Esophagus muscularis mucosa (tissue), 4 donors: ENCODE measurements at regions not wholly inside any gene's neighbourhood (a gene's known extent, or its start where the extent isn't known, plus 50 kb on each side); places are given as distances from the start of the nearest gene placed in this dataset.
A peak's percentile ranks its signal among the peaks of the same experiment; 100 is the strongest.

ENCODE experiments used
- DNase-seq: peaks from one replicate; pipeline ENCODE4 v3.0.0-alpha.2; 2017; ENCODE audit errors: extremely low spot score
- H3K27ac ChIP-seq, 4 donors: fragments of 200-600 bp; sonication (generic); replicated peaks in 1 of 4; 1 replicate in 3 of 4; 2 replicates in 1 of 4; pipeline ENCODE4 v1.5.1; 2016 to 2019; ENCODE audit warnings: mild to moderate bottlenecking in 1 of 4
- H3K27me3 ChIP-seq, 4 donors: fragments of 200-600 bp; sonication (generic); one replicate each; pipeline versions ENCODE4 v1.5.1 to v1.6.0; 2016 to 2019
- H3K36me3 ChIP-seq, 4 donors: fragments of 200-600 bp; sonication (generic); one replicate each; pipeline ENCODE4 v1.5.1; 2016 to 2019
- H3K4me1 ChIP-seq, 4 donors: fragments of 200-600 bp; sonication (generic); one replicate each; pipeline ENCODE4 v1.5.1; 2016 to 2019
- H3K4me3 ChIP-seq, 4 donors: fragments of 200-600 bp; sonication (generic); 1 replicate in 2 of 4; 2 replicates in 2 of 4; pipeline ENCODE4 v1.5.1; 2016 to 2019; ENCODE audit warnings: mild to moderate bottlenecking in 4 of 4, moderate library complexity in 1 of 4
- H3K9me3 ChIP-seq, 4 donors: fragments of 200-600 bp; sonication (generic); 1 replicate in 3 of 4; 2 replicates in 1 of 4; pipeline ENCODE4 v1.5.1; 2016 to 2019
- CTCF ChIP-seq, 3 experiments: fragments of 200-600 bp in 2 of 3; fragments of 450-650 bp in 1 of 3; sonication (generic) in 2 of 3; IDR thresholded peaks; one replicate each; pipeline ENCODE4 v1.5.1; 2017 to 2019; ENCODE audit warnings: antibody characterized with exemption in 3 of 3, mild to moderate bottlenecking in 2 of 3, moderate library complexity in 1 of 3
- EP300 ChIP-seq: sonication (generic); formaldehyde crosslinking; IDR thresholded peaks from one replicate; pipeline ENCODE4 v1.6.1; 2017; ENCODE audit warnings: antibody characterized with exemption
- POLR2A ChIP-seq: fragments of 450-650 bp; IDR thresholded peaks from one replicate; pipeline ENCODE4 v1.6.1; 2017; ENCODE audit warnings: antibody characterized with exemption, moderate library complexity, mild to moderate bottlenecking, low read depth
- POLR2AphosphoS5 ChIP-seq, 2 donors: sonication (generic); formaldehyde crosslinking; IDR thresholded peaks; one replicate each; pipeline ENCODE4 v1.6.1; 2017; ENCODE audit warnings: antibody characterized with exemption in 2 of 2
- WGBS: methylation state at CpG from one replicate; pipeline ENCODE4 v1.1.5; 2018; 5-methylcytosine and 5-hydroxymethylcytosine counted together
- intact Hi-C: fragments of 100-400 bp; cut with DNase I; formaldehyde crosslinking; loops from one replicate; pipeline ENCODE4 v1.15.1; 2023

GRCh38 chr15:81968691-81969090 is 77.1 kb downstream of the MEX3B start:
- WGBS = 91% methylated on average over 2 of the region's 2 CpGs
- intact Hi-C loops = no loop called here
- TF ChIP-seq CTCF (IDR thresholded peaks at IDR 0.05) = no peak
- TF ChIP-seq EP300 = no peak
- TF ChIP-seq POLR2AphosphoS5 (IDR thresholded peaks at IDR 0.05) = no peak
- no peak for TF ChIP-seq POLR2A

GRCh38 chr15:81966631-81967030 is 79.2 kb downstream of the MEX3B start:
- Histone ChIP-seq H3K36me3 (no peaks in the 10 kb centered on the region), H3K27me3 (no peaks in the 10 kb centered on the region), H3K4me3 (no peak overlapping the region), H3K9me3 (no peaks in the 10 kb centered on the region), H3K27ac (no peak overlapping the region), H3K4me1 (no peaks in the 10 kb centered on the region)
- TF ChIP-seq CTCF (IDR thresholded peaks at IDR 0.05) (no peak), POLR2AphosphoS5 (IDR thresholded peaks at IDR 0.05) (no peak), POLR2A (no peak), EP300 (no peak)
- DNase-seq = no peak
- intact Hi-C loops = no loop called here
- 55% methylated on average over 3 of the region's 3 CpGs for WGBS

More at GRCh38 chr15:81968691-81969090, 77.1 kb downstream of the MEX3B start:
- H3K27me3 ChIP-seq = no peaks in the 10 kb centered on the region
- H3K36me3 ChIP-seq = no peaks in the 10 kb centered on the region
- H3K27ac ChIP-seq = no peak overlapping the region
- no peaks in the 10 kb centered on the region for H3K9me3 ChIP-seq
- H3K4me1 ChIP-seq = no peaks in the 10 kb centered on the region
- no peak overlapping the region for H3K4me3 ChIP-seq
- DNase-seq = no peak

GRCh38 chr15:81962482-81962881 is 83.3 kb downstream of the MEX3B start:
- Histone ChIP-seq H3K4me1 (no peaks in the 10 kb centered on the region), H3K4me3 (no peak overlapping the region), H3K27me3 (no peaks in the 10 kb centered on the region), H3K36me3 (no peaks in the 10 kb centered on the region), H3K27ac (no peak overlapping the region), H3K9me3 (no peaks in the 10 kb centered on the region)
- peak; percentile 26 for DNase-seq
- TF ChIP-seq EP300 (no peak), CTCF (IDR thresholded peaks at IDR 0.05) (no peak), POLR2A (no peak), POLR2AphosphoS5 (IDR thresholded peaks at IDR 0.05) (no peak)
- intact Hi-C loops = no loop called here

GRCh38 chr15:81959196-81959595 is 86.6 kb downstream of the MEX3B start:
- DNase-seq = no peak
- Histone ChIP-seq H3K36me3 (no peaks in the 10 kb centered on the region), H3K4me1 (peaks cover 0 to 9% (median 2%) of the 10 kb centered on the region in 4 donors), H3K9me3 (no peaks in the 10 kb centered on the region), H3K27ac (no peak overlapping the region), H3K27me3 (no peaks in the 10 kb centered on the region), H3K4me3 (no peak overlapping the region)
- intact Hi-C loops = no loop called here
- 83% methylated on average over 3 of the region's 3 CpGs for WGBS
- TF ChIP-seq CTCF (IDR thresholded peaks at IDR 0.05) = no peak
- no peak for TF ChIP-seq POLR2AphosphoS5 (IDR thresholded peaks at IDR 0.05)
- no peak for TF ChIP-seq POLR2A
- no peak for TF ChIP-seq EP300

GRCh38 chr15:81957698-81958097 is 88.1 kb downstream of the MEX3B start:
- Histone ChIP-seq H3K36me3 (no peaks in the 10 kb centered on the region), H3K27me3 (no peaks in the 10 kb centered on the region), H3K27ac (no peak overlapping the region), H3K4me3 (no peak overlapping the region), H3K4me1 (peaks cover 0 to 9% (median 2%) of the 10 kb centered on the region in 4 donors), H3K9me3 (no peaks in the 10 kb centered on the region)
- 90% methylated on average over 4 of the region's 4 CpGs for WGBS
- TF ChIP-seq EP300 (no peak), POLR2A (no peak), CTCF (IDR thresholded peaks at IDR 0.05) (no peak), POLR2AphosphoS5 (IDR thresholded peaks at IDR 0.05) (no peak)
- intact Hi-C loops = no loop called here
- DNase-seq = no peak
